ENCODE measurements at regions not wholly inside any gene's neighbourhood (a gene's known extent, or its start where the extent isn't known, plus 50 kb on each side); places are given as distances from the start of the nearest gene placed in this dataset.

GRCh38 chr5:173785866-173786265 lies 102.3 kb upstream of the CPEB4 start:
- DNase-seq = no peak

GRCh38 chr5:173786286-173787187 lies 101.6 kb upstream of the CPEB4 start:
- no peak for DNase-seq

GRCh38 chr5:173789031-173789920 lies 98.9 kb upstream of the CPEB4 start:
- DNase-seq = no peak

- no peak for DNase-seq
Measured at GRCh38 chr5:173790177-173790719, 97.9 kb upstream of the CPEB4 start.

- DNase-seq = no peak
Measured at GRCh38 chr5:173790836-173791546, 97.2 kb upstream of the CPEB4 start.

- DNase-seq = no peak
Measured at GRCh38 chr5:173791878-173792277, 96.3 kb upstream of the CPEB4 start.

- no peak for DNase-seq
Measured at GRCh38 chr5:173792781-173793547, 95.2 kb upstream of the CPEB4 start.

- no peak for DNase-seq
Measured at GRCh38 chr5:173793648-173794548, 94.3 kb upstream of the CPEB4 start.

- no peak for DNase-seq
Measured at GRCh38 chr5:173794901-173795416, 93.2 kb upstream of the CPEB4 start.

- DNase-seq = no peak
Measured at GRCh38 chr5:173795601-173796000, 92.5 kb upstream of the CPEB4 start.

- no peak for DNase-seq
Measured at GRCh38 chr5:173796721-173797495, 91.2 kb upstream of the CPEB4 start.

- DNase-seq = no peak
Measured at GRCh38 chr5:173798127-173798810, 89.9 kb upstream of the CPEB4 start.

GRCh38 chr5:173800340-173800739 lies 87.8 kb upstream of the CPEB4 start:
- no peak for DNase-seq

GRCh38 chr5:173801006-173801405 lies 87.1 kb upstream of the CPEB4 start:
- no peak for DNase-seq

GRCh38 chr5:173802670-173803165 lies 85.4 kb upstream of the CPEB4 start:
- DNase-seq = no peak

- no peak for DNase-seq
Measured at GRCh38 chr5:173804579-173804978, 83.6 kb upstream of the CPEB4 start.

GRCh38 chr5:173806270-173807035 lies 81.7 kb upstream of the CPEB4 start:
- no peak for DNase-seq

GRCh38 chr5:173807181-173807655 lies 80.9 kb upstream of the CPEB4 start:
- no peak for DNase-seq

Data from NCI-H1694 treated with DMSO at 0.1 percent for 48 hours (cell line).